Activated CD8-positive, alpha-beta T cell treated with anti-CD3 and anti-CD28 coated beads for 36 hours (primary cell): ENCODE measurements at regions not wholly inside any gene's neighbourhood (a gene's known extent, or its start where the extent isn't known, plus 50 kb on each side); places are given as distances from the start of the nearest gene placed in this dataset.

Experiments used
- ATAC-seq: fragments of 200-7000 bp; cut with Tn5 transposase; one replicate; pipeline ENCODE4 v1.10.0; 2021; ENCODE audit warnings: mild to moderate bottlenecking, moderate library complexity
- CTCF ChIA-PET: fragments of 350-600 bp; sonication (Branson Sonifier 250); formaldehyde crosslinking; loops from one replicate; lab custom pipeline; 2021; ENCODE audit warnings: antibody characterized with exemption; lab: Charles Lee
- POLR2A ChIA-PET: fragments of 350-600 bp; sonication (Branson Sonifier 250); formaldehyde crosslinking; loops from one replicate; lab custom pipeline; 2021; ENCODE audit warnings: antibody characterized with exemption; lab: Charles Lee
- DNase-seq: peaks from one replicate; pipeline ENCODE4 v3.0.0-alpha.2; 2020
- H3K27ac Mint-ChIP-seq: one replicate; pipeline ENCODE4 v1.8.0; 2021; ENCODE audit warnings: mild to moderate bottlenecking, mixed read lengths
- H3K27me3 Mint-ChIP-seq: one replicate; pipeline ENCODE4 v1.8.0; 2021; ENCODE audit warnings: mixed read lengths
- H3K36me3 Mint-ChIP-seq: one replicate; pipeline ENCODE4 v1.8.0; 2021; ENCODE audit warnings: low read depth, mixed read lengths
- H3K4me1 Mint-ChIP-seq: one replicate; pipeline ENCODE4 v1.8.0; 2021; ENCODE audit warnings: low read depth, mixed read lengths
- H3K4me3 Mint-ChIP-seq: one replicate; pipeline ENCODE4 v1.8.0; 2021; ENCODE audit warnings: mild to moderate bottlenecking, moderate library complexity, mixed read lengths
- H3K9me3 Mint-ChIP-seq: one replicate; pipeline ENCODE4 v1.8.0; 2021; ENCODE audit warnings: mixed read lengths
- CTCF ChIP-seq: fragments of 200-600 bp; IDR thresholded peaks from one replicate; pipeline ENCODE4 v1.8.0; 2022; ENCODE audit warnings: antibody characterized with exemption, mild to moderate bottlenecking
- intact Hi-C: fragments of 100-400 bp; cut with micrococcal nuclease; formaldehyde crosslinking; loops from one replicate; pipeline ENCODE4 v1.10.0; 2022

DNA sequence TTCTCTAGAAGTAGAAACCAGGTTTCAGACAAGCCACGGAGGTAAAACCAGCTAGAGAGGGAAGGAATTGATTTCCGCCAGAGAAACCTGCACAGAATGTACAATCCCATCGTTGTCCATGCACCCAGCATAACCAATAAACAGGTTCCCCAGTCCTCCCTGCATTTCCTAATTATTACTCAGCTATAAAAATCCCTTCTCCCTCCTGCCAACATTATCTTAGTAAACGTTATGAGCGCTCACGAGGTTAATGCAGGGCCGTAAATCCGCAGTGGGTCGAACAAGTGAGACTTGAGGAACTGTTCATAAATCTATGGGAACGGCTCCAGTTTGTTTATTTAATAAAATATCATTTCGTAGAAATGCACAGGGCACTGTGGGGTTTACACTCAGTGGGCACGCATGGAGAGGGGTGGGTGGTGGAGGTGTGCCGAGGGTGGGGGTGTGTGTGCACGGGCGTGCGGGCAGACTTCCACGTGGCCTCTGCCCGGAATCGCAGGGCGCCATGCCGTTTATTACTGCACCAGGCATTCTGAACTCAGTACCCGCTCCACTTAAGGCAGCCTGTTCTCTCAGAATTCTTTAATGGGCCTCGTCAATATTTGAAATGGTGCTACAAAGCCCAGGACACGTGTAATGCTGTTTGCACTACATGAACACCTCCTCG, 257.3 kb downstream of the MIAT start:
- ChIA-PET POLR2A (no interaction called here), CTCF (no interaction called here)
- Mint-ChIP-seq H3K27me3 (peaks cover 6% of the 10 kb centered on the region), H3K4me1 (no peaks in the 10 kb centered on the region), H3K36me3 (no peaks in the 10 kb centered on the region), H3K27ac (no peak overlapping the region), H3K9me3 (no peaks in the 10 kb centered on the region), H3K4me3 (no peak overlapping the region)
- intact Hi-C loops = no loop called here
- ATAC-seq (no peak), DNase-seq (no peak)
- no peak for TF ChIP-seq CTCF

GRCh38 chr22:26916236-26916635, 258.8 kb downstream of the MIAT start:
- ChIA-PET CTCF (no interaction called here), POLR2A (no interaction called here)
- no peak for TF ChIP-seq CTCF
- Mint-ChIP-seq H3K4me3 (no peak overlapping the region), H3K36me3 (no peaks in the 10 kb centered on the region), H3K9me3 (no peaks in the 10 kb centered on the region), H3K27ac (no peak overlapping the region), H3K27me3 (peaks cover 6% of the 10 kb centered on the region), H3K4me1 (no peaks in the 10 kb centered on the region)
- intact Hi-C loops = no loop called here
- no peak for ATAC-seq
- no peak for DNase-seq

GRCh38 chr22:26918226-26918625, 260.8 kb downstream of the MIAT start:
- Mint-ChIP-seq H3K36me3 (no peaks in the 10 kb centered on the region), H3K27ac (no peak overlapping the region), H3K27me3 (peaks cover under 1% of the 10 kb centered on the region), H3K4me1 (no peaks in the 10 kb centered on the region), H3K9me3 (no peaks in the 10 kb centered on the region), H3K4me3 (no peak overlapping the region)
- TF ChIP-seq CTCF = no peak
- POLR2A ChIA-PET = no interaction called here
- ATAC-seq = no peak
- intact Hi-C loops = no loop called here
- DNase-seq = no peak
- CTCF ChIA-PET = no interaction called here

DNA sequence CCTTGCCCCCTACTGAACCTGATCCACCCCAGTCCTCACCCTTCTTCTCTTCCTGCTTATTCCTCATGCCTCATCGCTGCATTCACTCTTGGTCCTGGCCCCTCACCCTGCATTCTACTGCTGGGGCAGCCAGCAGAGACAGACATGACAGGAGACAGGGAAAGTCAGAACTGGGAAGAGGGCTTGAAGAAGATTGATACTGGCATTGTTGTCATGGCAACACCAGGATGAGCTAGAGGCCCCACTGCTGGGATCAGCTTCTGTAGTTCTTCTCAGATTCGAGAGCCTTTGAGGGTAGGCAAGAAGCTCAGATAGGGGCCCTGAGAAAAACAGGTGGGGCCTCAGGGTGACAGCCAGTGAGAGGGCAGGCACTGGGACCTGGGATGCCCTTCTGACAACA, 264.3 kb downstream of the MIAT start:
- Mint-ChIP-seq H3K9me3 (no peaks in the 10 kb centered on the region), H3K36me3 (no peaks in the 10 kb centered on the region), H3K4me3 (no peak overlapping the region), H3K27ac (no peak overlapping the region), H3K27me3 (no peaks in the 10 kb centered on the region), H3K4me1 (no peaks in the 10 kb centered on the region)
- ChIA-PET POLR2A (no interaction called here), CTCF (no interaction called here)
- ATAC-seq (no peak), DNase-seq (no peak)
- no peak for TF ChIP-seq CTCF
- intact Hi-C loops = no loop called here

- TF ChIP-seq CTCF = no peak
- no peak for ATAC-seq
- CTCF ChIA-PET = no interaction called here
- intact Hi-C loops = no loop called here
- H3K36me3 Mint-ChIP-seq = no peaks in the 10 kb centered on the region
- POLR2A ChIA-PET = no interaction called here
- no peaks in the 10 kb centered on the region for H3K4me1 Mint-ChIP-seq
- peak; percentile 5 for DNase-seq
- H3K27me3 Mint-ChIP-seq = no peaks in the 10 kb centered on the region
- no peak overlapping the region for H3K27ac Mint-ChIP-seq
- H3K4me3 Mint-ChIP-seq = no peak overlapping the region
- H3K9me3 Mint-ChIP-seq = no peaks in the 10 kb centered on the region
Observed at GRCh38 chr22:26922806-26923205, 265.4 kb downstream of the MIAT start.
